Islet precursor cell (in vitro differentiated cells): ENCODE measurements at regions not wholly inside any gene's neighbourhood (a gene's known extent, or its start where the extent isn't known, plus 50 kb on each side); places are given as distances from the start of the nearest gene placed in this dataset.
"Not testable (repeated sequence)": the region's sequence is repeated elsewhere in the genome, so short reads cannot be mapped to it uniquely, and the experiment has no call there.

Experiments used
- DNase-seq: peaks from one replicate; pipeline ENCODE4 v3.0.0-alpha.2; 2018

- DNase-seq, result no peak
These were observed 199.5 kb downstream of the TBC1D2B start for GRCh38 chr15:77877869-77878577.

- DNase-seq, result not testable (repeated sequence)
These were observed 201.2 kb downstream of the TBC1D2B start for GRCh38 chr15:77876107-77876820.

GRCh38 chr15:77875066-77875721 is 202.3 kb downstream of the TBC1D2B start:
- DNase-seq, result peak; percentile 89

- no peak for DNase-seq
These were observed 203.4 kb downstream of the TBC1D2B start for GRCh38 chr15:77874063-77874462.

- not testable (repeated sequence) for DNase-seq
These were observed 204.7 kb downstream of the TBC1D2B start for GRCh38 chr15:77872521-77873425.

- no peak for DNase-seq
These were observed 205.6 kb downstream of the TBC1D2B start for GRCh38 chr15:77871852-77872371.

GRCh38 chr15:77870195-77871065 is 207.1 kb downstream of the TBC1D2B start:
- DNase-seq, result peak; percentile 93

GRCh38 chr15:77869021-77869895 is 208.3 kb downstream of the TBC1D2B start:
- DNase-seq, result peak; percentile 97

- peak; percentile 52 for DNase-seq
These were observed 209.4 kb downstream of the TBC1D2B start for GRCh38 chr15:77868048-77868629.

- peak; percentile 25 for DNase-seq
These were observed 210.1 kb downstream of the TBC1D2B start for GRCh38 chr15:77867266-77868047.

- peak; percentile 45 for DNase-seq
These were observed 210.8 kb downstream of the TBC1D2B start for GRCh38 chr15:77866596-77867125.

GRCh38 chr15:77866186-77866585 is 211.3 kb downstream of the TBC1D2B start:
- peak; percentile 32 for DNase-seq

- DNase-seq, result peak; percentile 32
These were observed 211.8 kb downstream of the TBC1D2B start for GRCh38 chr15:77865701-77866100.

GRCh38 chr15:77865106-77865610 is 212.4 kb downstream of the TBC1D2B start:
- peak; percentile 4 for DNase-seq

GRCh38 chr15:77864211-77865105 is 213.1 kb downstream of the TBC1D2B start:
- peak; percentile 84 for DNase-seq

- peak; percentile 58 for DNase-seq
These were observed 213.9 kb downstream of the TBC1D2B start for GRCh38 chr15:77863491-77864105.

- DNase-seq, result peak; percentile 52
These were observed 214.8 kb downstream of the TBC1D2B start for GRCh38 chr15:77862651-77863104.
